Germinal center (tissue), 1 donor: ENCODE measurements at regions not wholly inside any gene's neighbourhood (a gene's known extent, or its start where the extent isn't known, plus 50 kb on each side); places are given as distances from the start of the nearest gene placed in this dataset.

Experiments used
- DNase-seq: peaks from one replicate; pipeline ENCODE4 v3.0.0; 2012; ENCODE audit warnings: mixed read lengths, low spot score

GRCh38 chr11:119853581-119854360 is 124.8 kb upstream of the NECTIN1 start:
- DNase-seq = no peak

GRCh38 chr11:119852741-119853140 is 123.7 kb upstream of the NECTIN1 start:
- no peak for DNase-seq

- no peak for DNase-seq
Observed at GRCh38 chr11:119850822-119851409, 121.9 kb upstream of the NECTIN1 start.

GRCh38 chr11:119849872-119850271 is 120.9 kb upstream of the NECTIN1 start:
- no peak for DNase-seq

GRCh38 chr11:119847853-119848252 is 118.9 kb upstream of the NECTIN1 start:
- no peak for DNase-seq

GRCh38 chr11:119846374-119846773 is 117.4 kb upstream of the NECTIN1 start:
- no peak for DNase-seq

GRCh38 chr11:119845756-119846155 is 116.8 kb upstream of the NECTIN1 start:
- DNase-seq = no peak

- no peak for DNase-seq
Observed at GRCh38 chr11:119845305-119845704, 116.3 kb upstream of the NECTIN1 start.

- no peak for DNase-seq
Observed at GRCh38 chr11:119844808-119845207, 115.8 kb upstream of the NECTIN1 start.

GRCh38 chr11:119843877-119844276 is 114.9 kb upstream of the NECTIN1 start:
- no peak for DNase-seq

GRCh38 chr11:119842731-119843130 is 113.7 kb upstream of the NECTIN1 start:
- DNase-seq = no peak

GRCh38 chr11:119839476-119840133 is 110.6 kb upstream of the NECTIN1 start:
- no peak for DNase-seq

- no peak for DNase-seq
Observed at GRCh38 chr11:119835753-119836152, 106.8 kb upstream of the NECTIN1 start.

- DNase-seq = no peak
Observed at GRCh38 chr11:119832202-119832935, 103.4 kb upstream of the NECTIN1 start.

GRCh38 chr11:119831011-119831410 is 102.0 kb upstream of the NECTIN1 start:
- no peak for DNase-seq

- no peak for DNase-seq
Observed at GRCh38 chr11:119830400-119830799, 101.4 kb upstream of the NECTIN1 start.

- DNase-seq = no peak
Observed at GRCh38 chr11:119829402-119829801, 100.4 kb upstream of the NECTIN1 start.

- no peak for DNase-seq
Observed at GRCh38 chr11:119828819-119829218, 99.8 kb upstream of the NECTIN1 start.

GRCh38 chr11:119828006-119828405 is 99.0 kb upstream of the NECTIN1 start:
- DNase-seq = no peak

GRCh38 chr11:119827113-119827512 is 98.1 kb upstream of the NECTIN1 start:
- DNase-seq = no peak

- DNase-seq = no peak
Observed at GRCh38 chr11:119823077-119823476, 94.1 kb upstream of the NECTIN1 start.

GRCh38 chr11:119816660-119817059 is 87.7 kb upstream of the NECTIN1 start:
- DNase-seq = no peak

- DNase-seq = no peak
Observed at GRCh38 chr11:119814766-119815165, 85.8 kb upstream of the NECTIN1 start.
